Erythroblast (primary cell): ENCODE measurements at regions not wholly inside any gene's neighbourhood (a gene's known extent, or its start where the extent isn't known, plus 50 kb on each side); places are given as distances from the start of the nearest gene placed in this dataset.

Experiments
- DNase-seq, 2 experiments: peaks; one replicate each; lab custom pipeline; 2025; lab: John Stamatoyannopoulos, UW
- GATA1 ChIP-seq: IDR thresholded peaks from 2 replicates; pipeline ENCODE4 v1.6.1; 2011; ENCODE audit warnings: low read depth, mild to moderate bottlenecking, control low read depth, low read length, moderate library complexity
- POLR2A ChIP-seq: IDR thresholded peaks from 2 replicates; pipeline ENCODE4 v1.6.1; 2011; ENCODE audit warnings: mild to moderate bottlenecking, low read length

DNA sequence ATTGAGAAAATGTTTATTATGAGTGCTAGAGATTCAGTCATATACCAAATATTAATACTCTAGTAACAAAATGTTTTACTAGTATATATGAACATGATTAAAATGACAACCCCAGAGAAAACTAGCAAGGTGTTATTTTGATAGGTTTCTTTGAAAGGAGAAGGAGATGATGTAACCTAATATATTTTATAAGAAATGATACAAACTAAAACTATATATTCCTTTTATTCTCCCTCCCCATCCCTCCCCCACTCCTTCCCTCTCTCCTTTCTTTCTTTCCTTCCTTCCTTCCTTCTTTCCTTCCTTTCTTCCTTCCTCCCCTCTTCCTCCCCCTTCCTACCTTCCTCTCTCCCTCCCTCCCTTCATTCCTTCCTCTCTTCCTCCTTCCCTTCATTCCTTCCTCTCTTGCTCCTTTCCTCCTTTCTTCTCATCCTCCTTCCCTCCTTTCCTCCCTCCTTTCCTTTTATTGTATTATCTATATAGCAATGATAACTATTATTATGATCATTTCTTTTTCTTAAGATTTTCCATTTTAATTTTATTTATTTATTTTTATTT is 215.3 kb upstream of the MEF2C start:
- no peak for DNase-seq
- no peak for TF ChIP-seq GATA1
- no peak for TF ChIP-seq POLR2A

DNA sequence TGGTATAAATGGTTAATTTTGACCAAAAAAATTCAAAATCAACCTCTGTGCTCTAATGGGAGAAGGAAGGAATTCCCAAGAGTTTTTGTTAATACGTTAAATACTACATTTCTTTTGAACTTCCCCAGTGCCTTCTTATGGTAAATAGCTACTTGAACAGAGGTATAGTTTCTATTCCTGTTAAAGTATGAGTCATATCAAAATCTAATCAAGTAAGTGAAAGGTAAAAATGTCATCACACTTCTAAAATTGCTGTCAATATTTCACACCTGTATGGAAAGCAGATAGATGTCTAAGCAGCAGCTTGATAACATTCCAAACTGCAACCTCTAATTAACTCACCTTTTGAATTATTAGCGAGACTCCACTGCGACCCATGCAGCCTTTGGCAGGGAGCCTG is 214.1 kb upstream of the MEF2C start:
- DNase-seq = no peak
- TF ChIP-seq GATA1 = no peak
- no peak for TF ChIP-seq POLR2A

GRCh38 chr5:89095341-89095740 is 212.4 kb upstream of the MEF2C start:
- no peak for DNase-seq
- no peak for TF ChIP-seq POLR2A
- TF ChIP-seq GATA1 = no peak

DNA sequence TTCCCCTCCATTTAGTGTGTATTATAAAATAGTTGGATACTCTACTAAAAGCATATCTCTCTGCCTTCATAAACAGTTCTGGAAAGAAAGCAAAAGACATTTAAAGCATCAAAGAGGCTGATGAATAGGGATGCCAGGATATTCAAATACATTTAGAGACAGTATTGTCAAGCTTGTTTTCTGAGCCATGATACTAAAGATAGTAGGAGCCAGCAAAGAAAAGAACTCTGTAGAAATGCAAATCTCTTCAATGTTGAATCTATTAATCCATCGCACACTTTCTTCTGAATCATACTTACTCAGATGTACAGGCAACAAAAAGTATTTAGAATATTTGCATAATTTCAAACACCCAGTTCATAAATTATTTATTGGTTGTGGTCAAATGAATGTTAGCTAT is 207.1 kb upstream of the MEF2C start:
- DNase-seq = no peak
- TF ChIP-seq POLR2A (no peak), GATA1 (no peak)

DNA sequence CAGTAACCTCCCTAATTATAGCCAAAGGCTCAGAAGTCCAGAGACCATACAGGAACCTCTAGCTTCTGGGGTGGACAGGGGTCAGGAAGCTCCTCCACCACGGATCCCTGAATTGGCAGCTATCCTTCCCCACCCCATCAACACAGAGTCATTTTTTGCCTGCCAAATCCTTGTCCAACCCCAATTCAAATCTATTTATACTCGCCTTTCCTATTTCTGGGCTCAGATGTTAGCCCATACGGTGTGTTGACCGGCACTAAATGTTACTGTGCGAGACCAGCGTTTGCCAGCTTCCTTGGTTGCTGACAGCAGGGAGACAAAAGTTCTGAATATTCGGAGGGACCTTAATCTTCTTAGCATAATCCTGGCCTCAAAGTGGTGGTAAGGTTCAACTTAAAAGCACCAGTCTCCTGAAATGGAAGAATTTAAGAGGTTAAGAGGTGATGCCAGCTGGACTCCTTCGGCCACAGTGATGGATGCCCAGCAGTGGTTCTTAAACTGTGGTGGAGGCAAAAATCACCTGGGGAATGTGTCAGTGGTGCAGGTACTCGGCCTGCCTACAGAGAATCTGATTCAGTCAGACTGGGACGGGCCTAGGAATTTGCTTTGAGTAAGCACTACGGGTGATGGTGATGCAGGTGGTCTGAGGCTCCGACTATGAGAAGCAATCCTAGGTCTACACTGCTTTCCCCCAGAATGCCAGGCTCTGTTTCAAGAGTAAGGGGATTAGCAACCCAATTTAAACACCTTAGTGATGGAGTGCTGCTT is 204.8 kb upstream of the MEF2C start:
- DNase-seq = no peak
- TF ChIP-seq POLR2A (no peak), GATA1 (no peak)

DNA sequence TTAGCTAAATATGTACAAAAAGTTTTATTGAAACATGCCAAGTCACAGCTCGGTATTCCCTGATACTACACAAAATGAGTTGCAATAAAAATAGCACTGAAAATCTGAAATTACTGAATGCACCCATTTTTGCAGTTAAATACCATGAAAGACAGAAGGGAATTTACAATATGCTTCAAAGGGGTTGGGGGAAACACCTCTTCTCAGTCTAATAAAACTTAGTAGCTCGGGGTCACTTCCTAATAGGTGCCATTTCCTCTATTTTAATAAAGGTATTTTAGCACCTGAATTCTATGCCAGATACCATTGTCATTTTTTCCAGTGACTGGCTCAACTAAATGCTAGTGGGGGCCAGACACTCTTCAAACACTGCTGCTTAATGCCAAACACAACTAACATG is 204.1 kb upstream of the MEF2C start:
- DNase-seq = no peak
- TF ChIP-seq GATA1 (no peak), POLR2A (no peak)

DNA sequence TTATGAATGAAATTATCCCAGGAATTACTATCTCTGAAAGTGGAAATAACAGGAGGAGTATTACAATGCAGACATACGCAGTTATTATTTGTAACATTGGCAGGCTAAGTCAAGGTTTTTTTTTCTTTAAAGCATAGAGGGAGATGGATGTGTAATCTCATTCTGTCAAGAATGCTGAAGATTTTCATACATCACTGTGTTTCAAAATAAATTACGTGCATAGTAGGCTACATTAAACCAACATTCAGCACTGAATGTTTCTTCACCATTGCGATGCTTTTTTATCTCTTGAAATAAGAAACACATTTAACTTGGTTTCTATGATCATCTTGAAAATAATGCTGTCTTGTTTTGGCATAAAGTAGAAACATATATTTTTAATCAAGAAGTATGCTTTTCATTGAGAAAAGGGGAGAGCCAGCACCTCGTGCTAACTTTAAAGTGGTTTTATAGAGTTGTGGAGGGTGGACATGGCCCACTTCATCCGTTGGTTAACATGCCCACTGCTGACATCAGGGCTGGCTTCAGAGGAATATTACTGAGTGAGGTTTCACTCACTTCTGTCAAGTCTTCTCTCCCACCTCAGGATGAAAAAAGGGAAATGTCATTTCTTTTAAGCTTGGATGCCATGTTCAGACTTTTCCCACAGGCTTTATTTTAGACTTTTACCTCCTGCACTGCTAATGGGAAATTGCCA is 203.6 kb upstream of the MEF2C start:
- TF ChIP-seq GATA1 = no peak
- no peak for TF ChIP-seq POLR2A

GRCh38 chr5:89083791-89084190 is 200.8 kb upstream of the MEF2C start:
- TF ChIP-seq GATA1 = no peak
- TF ChIP-seq POLR2A = no peak
- DNase-seq = no peak

More for the DNA sequence above, 203.6 kb upstream of the MEF2C start:
- DNase-seq = no peak

- TF ChIP-seq GATA1 = no peak
- TF ChIP-seq POLR2A = no peak
- no peak for DNase-seq
These were observed 198.4 kb upstream of the MEF2C start for GRCh38 chr5:89081360-89081759.

DNA sequence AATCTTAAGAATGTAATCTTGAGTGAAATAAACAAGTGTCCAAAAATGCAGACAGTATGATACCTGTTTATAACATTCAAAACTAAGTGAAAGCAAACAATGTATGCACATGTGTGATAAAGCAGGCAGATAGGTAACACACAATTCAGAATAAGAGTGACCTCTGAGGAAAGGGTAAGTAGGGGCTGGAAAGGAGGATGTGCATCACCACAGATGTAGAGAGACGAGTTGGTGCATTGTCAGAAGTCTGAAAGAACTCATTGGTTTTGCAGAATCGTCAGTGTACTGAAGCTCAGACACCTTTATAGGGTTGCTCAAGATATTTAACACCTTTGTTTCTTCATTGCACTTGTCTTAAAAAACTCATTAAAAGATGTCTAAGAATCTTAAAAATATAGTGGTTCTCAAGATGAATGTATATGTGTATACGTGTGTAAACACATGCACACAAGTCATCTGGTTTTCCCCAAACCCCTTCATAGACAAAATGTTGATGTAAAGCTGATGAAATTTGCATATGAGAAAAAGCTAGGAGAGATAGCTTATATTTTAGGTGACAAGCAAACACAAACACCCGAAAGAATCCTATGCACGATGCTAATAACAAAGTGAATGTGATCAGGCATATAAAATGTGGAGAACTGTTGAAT is 197.6 kb upstream of the MEF2C start:
- DNase-seq = no peak
- TF ChIP-seq POLR2A (no peak), GATA1 (no peak)

DNA sequence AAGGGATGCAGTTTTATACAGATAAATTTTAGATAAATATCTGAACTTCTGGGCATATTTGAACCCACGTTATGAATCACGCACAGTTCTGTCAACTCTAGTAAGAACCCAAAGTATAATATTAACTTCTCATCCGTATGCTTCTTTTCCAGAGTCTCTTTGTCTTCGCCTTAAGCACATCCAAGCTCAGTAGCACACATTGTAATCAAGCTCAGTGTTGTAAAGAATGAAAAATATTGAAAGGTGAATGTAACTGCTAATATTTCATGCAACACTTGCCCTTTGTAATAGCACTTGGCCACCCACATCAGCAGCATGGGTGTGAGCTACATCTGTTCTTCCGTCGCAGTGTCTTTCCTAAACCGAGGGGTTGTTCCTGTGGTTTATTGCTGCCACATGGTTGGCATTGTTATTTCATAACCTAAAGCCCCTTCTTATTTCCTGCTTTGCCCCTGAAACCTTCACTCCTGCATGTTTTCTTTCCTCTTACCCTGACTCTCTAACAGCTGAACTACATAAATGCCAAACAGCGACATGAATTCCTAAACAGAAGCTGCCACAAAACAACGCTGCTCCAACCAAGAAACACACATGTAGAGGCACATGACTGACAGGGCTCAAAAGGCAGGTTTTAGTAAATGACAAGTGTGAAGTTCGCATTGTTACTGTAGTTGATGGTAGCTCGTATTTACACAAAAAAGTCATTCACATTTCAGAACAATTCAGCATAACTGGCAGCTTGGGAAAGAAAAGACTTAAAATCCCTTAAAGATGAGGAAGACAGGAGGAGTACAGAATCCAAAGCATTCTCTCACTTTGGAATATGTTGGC is 190.1 kb upstream of the MEF2C start:
- DNase-seq = no peak
- TF ChIP-seq POLR2A (no peak), GATA1 (no peak)

- DNase-seq = no peak
- TF ChIP-seq POLR2A = no peak
- TF ChIP-seq GATA1 = no peak
These were observed 189.0 kb upstream of the MEF2C start for GRCh38 chr5:89071941-89072331.

- TF ChIP-seq POLR2A (no peak), GATA1 (no peak)
- DNase-seq = no peak
These were observed 188.3 kb upstream of the MEF2C start for GRCh38 chr5:89071101-89071940.
